Muscle of back (tissue), 3 donors: ENCODE measurements at regions not wholly inside any gene's neighbourhood (a gene's known extent, or its start where the extent isn't known, plus 50 kb on each side); places are given as distances from the start of the nearest gene placed in this dataset.
"Not testable (repeated sequence)": the region's sequence is repeated elsewhere in the genome, so short reads cannot be mapped to it uniquely, and the experiment has no call there.

Experiments used
- DNase-seq, 3 donors: peaks; one replicate each; pipeline versions ENCODE4 v3.0.0 to v3.0.0-alpha.2; 2013

DNA sequence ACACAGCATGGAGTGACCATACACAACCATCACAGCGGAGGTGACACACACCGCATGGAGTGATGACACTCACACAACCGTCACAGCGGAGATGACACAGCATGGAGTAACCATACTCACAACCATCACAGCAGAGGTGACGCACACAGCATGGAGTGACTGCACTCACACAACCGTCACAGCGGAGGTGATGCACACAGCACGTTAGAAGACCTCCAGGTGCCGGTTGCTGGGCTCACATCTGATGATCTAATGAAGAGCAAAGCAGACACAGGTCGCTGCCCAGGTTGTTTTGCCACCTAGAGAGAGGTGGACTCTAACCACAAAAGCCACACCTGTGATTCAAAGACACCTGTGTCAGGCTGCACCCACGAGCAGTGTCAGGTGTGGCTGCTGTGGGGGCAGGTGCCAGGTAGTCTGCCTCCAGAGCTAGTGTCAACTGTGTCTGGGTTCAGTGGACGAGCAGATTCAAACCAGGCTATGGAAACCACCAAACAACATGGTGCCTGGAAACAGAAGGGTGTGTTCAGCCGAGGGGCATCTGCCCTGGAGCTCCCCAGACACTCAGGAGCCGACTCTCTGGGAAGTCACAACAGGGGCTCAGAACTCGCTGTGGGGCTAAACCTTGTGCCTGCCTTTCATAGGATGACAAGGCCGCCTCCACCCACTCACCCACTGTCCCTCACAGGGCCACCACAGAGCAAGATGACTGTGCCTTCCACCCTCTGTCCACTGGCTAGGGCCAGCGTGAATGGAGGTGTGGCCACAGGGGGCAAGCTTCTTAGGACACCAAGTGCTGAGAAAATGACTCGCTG is 608.2 kb downstream of the TBC1D22A start:
- no peak for DNase-seq

DNA sequence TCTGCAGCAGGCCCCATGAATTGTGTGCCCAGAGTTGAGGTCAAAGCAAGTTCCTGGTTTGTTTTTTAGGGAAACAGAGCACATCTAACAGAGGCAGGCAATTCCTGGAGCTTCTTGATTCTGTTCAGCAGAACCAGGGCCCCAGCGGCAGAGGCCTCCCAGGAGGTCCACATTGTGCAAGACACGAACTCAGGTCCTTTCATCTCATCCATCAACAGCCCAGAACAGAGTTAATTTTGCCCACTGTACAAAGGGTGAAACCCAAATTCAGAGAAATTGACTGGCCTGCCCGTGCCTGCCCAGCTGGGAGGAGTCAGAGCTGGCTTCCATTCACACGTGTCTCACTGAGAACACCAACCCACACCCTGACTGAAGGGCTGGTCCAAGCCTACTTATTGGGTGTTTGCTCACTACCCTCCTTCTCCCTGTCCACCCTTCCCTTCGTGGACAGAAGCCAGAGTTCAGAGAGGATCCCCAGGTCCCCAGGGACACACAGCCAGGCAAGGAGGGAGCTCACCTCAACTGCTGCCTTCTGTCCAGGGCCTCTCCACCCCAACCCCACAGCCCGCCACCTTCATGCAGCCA is 607.1 kb downstream of the TBC1D22A start:
- no peak for DNase-seq

DNA sequence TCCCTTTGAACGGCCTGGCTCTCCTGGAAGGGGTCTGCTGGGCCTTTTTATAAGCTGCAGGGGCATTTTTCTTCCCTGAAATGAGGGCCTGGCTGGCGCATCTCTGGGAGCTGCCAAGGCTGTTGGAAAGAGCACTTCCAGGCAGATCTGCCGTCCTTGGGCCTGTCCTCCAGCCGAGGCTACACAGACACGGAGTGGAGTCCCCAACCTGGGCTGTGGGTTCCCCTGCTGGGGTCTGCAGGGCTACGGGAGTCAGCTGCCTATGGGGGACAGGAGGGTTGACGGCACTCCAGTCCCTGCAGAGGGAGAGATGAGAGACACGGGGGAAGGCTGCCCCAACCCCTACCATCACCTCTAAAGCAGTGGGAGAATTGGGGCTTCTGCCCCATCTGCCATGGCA is 606.6 kb downstream of the TBC1D22A start:
- no peak for DNase-seq

DNA sequence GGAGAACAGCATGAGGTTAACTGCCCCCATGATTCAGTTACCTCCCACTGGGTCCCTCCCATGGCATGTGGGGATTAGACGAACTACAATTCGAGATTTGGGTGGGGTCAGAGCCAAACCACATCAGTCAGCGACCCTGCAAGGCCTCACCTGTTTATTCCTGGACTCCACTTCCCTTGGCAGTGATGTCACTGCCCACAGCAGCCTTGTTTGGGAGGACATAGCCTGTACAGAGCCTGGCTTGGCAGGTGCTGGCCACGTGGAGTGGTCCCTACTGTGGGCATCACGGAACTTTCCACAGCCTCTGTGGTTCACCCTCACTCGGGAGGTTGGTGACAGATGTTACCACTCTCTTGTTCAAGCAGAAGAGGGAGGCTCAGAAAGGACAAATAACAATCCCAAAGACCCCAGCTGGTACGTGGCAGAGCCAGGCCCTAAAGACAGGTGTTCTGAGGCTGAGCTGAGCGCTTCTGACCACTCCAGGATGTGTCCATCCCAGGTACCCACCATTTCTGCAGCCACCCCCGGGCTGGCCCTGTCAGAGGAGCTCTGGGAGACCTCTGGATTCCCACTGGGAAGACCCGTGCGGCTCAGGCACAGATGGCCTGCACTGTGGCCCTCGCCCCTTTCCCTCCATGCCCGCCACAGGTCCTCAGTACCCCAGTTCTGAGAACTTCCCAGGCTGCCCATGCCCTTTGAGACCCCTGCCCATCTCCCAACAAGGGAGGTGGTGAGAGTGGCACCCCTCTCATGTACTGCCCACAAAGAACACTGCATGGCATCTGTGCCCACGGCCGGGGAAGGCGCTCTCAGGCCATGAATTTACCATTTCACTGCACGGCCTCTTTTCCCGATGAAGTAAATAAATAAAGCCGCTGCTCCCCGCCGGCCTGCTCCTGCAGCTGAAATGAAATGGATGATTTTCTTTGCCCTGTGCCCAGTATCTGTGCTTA is 605.8 kb downstream of the TBC1D22A start:
- no peak for DNase-seq

DNA sequence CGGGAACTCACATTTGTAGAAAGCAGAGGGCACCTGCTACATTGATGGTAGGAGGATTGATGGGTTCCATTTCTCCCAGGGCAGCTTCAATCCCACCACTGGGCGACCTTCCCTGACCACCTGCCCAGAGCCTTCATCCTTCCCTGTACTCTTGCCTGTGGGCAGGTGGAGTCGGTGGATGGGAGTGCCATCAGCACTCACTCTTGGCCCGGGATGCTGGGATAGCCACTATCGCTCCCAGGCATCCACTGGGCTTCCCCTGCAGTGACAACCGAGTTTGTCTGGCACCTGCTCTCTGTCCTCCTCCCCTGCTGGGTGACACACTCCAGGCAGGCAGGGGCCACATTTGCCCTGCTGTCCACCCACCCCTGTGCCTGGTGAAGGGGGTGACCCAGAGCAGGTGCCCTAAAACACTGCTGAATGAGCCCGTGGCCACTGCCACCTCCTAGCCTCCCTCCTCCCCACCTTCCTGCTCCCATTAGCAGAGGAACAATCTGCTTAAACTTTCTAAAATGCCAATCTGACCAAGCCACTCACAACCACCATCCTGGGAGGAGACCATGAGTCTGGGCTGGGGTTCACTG is 604.7 kb downstream of the TBC1D22A start:
- DNase-seq: no peak

DNA sequence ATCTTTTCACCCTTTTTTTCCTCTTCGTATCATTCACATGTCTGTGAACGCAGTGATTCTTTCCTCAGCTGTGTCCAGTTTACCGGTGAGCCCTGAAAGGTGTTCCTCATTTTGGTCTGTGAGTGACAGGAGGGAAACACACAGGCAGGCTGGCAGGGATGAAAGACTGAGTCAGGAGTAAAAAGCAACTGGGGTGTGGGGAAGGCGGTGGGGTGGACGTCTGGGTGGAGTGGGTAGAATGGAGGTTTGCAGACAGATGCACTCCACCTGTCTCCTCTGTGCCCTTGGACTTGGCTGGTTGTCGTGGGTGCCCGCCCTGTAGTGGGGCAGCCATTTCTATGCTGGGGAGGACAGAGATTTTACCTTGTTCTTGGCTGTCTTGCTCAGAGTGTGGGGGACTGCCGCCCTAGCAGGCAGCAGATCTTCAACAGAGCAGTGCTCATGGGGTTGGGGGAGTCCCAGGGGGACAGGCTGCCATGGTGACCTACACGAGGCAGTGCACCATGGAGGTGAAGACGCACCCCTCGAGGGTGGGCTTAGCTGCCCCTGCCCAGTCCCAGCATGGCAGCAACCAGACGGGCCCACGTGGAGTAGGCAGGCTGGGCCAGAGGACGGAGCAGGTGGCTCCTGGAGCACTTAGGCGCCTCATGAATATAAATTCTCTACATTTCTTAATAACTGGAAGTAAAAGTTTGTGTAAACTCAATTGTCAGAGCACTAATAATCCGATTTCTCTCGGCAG is 603.7 kb downstream of the TBC1D22A start:
- no peak for DNase-seq

DNA sequence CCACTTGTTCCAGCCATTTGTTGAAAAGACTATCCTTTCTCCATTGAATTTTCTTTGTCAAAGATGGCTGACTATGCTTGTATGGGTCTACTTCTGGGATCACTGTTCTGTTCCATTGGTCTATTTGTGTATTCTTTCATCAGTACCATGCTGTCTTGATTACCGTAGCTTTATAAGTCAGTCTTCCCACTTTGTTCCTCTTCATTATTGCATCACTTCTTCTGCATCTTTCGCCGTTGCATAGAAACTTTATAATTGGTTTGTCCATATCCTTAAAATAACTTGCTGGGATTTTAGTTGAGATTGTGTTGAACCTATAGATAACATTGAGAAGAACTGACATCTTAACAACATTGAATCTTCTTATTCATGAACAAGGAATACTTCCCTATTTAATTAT is 598.8 kb downstream of the TBC1D22A start:
- no peak for DNase-seq

DNA sequence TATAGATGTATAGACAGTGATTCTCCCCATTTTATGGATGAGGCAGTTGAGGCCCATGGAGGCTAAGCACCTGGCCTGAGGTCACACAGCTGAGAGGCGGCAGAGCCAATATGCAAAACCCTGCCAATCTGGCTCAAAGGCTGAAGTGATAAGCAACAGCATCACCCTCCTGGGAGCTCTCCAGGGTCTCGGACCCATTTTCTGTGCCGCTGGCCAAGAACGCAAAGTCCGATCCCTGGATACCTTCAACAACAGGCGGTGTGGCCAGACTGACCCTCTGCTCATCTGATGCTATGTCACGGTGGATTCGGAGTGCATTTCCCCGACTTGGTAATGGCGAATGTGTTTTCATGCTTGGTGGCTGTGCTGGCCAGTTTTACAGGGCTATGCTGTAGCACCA is 595.0 kb downstream of the TBC1D22A start:
- DNase-seq: no peak

DNA sequence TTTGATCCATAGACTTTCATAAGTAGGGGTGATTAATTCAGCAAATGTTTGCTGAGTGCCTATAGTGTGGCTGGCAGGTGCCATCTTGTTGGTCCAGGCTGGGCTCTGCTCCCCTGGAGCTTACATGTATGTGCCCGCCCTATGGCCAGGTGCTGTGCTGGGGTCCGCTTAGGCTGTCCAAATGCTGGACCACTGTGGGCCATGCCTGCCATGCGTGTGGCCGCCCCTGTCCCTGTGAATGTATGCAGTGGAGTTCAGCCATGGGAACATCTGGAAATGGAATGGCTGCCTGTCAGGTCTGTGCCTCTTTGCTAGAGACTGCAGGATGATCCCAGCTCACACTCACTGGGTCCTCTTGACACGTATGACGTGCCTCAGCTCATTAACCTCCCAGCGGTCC is 594.6 kb downstream of the TBC1D22A start:
- DNase-seq: no peak

DNA sequence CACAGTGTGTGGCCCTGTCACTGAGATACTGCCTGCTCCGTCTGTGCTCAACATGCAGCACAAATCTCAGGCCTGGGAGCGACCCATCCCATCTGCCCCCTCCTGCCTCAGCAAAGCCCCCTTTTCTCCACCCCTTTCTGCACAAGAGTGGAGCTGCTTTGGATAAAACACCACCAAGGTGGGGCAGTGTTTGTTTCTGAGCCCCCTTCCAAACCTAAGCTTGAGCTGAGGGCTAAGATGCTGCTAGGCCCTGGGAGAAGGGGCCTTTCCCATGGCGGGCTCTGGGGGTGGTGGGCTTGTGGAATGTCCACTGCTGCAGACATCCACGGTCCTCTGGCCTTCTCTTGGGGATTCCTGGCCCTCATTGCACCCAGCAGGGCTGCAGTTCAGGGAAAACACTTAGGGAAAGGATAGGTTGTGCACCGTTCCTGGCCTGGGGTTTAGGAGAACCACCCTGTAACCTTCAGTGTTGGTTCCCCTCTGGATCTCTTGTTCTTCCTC is 594.1 kb downstream of the TBC1D22A start:
- no peak for DNase-seq

DNA sequence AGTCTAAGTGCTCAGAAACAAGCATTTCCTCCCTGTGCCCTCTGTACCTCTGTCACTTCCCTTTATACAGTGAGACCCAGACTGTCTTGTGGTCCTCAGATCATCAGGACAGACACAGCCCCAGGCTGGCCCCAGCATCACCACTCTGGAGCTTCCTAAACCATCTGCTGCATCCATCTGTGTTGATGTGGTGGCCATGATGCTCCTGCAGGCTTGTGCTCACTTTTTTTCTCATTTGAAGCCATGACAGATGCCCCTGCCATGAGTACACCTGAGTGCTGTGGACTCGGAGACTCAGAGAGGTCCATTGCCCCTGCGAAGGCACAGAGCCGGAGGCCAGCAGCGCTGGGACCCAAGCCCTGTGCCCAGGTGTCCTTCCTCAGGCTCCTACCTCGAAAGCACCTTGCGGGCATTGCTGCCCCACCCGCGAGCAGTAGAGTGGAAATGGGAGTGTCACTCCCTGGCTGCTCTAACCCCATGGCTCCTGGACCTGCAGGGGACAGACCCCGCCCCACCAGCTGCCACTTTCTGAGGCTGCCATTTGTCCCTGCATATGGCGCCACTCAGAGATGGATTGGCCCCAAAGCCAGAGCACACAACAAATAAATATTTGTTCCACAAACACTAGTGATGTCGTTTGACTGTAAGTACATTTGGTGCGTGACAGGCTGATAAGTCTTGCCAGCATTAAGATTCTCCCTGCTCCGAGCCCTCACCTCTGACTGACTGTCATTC is 593.5 kb downstream of the TBC1D22A start:
- no peak for DNase-seq

DNA sequence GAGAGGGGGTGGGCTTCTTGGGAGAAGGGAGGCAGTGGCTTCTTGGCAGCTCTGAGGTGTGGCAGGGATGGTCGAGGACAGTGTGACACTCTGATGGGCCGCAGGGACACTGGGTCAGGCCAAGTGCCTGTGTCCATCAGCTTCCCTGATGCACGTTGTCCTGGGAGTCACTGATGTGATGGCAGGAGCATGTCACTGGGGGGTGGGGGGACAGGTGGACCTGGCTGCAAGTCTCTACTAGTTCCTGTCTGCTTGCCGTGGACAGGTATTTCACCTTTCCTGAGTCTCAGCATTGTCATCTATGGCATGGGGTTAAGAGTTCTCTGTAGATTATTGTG is 592.9 kb downstream of the TBC1D22A start:
- no peak for DNase-seq

DNA sequence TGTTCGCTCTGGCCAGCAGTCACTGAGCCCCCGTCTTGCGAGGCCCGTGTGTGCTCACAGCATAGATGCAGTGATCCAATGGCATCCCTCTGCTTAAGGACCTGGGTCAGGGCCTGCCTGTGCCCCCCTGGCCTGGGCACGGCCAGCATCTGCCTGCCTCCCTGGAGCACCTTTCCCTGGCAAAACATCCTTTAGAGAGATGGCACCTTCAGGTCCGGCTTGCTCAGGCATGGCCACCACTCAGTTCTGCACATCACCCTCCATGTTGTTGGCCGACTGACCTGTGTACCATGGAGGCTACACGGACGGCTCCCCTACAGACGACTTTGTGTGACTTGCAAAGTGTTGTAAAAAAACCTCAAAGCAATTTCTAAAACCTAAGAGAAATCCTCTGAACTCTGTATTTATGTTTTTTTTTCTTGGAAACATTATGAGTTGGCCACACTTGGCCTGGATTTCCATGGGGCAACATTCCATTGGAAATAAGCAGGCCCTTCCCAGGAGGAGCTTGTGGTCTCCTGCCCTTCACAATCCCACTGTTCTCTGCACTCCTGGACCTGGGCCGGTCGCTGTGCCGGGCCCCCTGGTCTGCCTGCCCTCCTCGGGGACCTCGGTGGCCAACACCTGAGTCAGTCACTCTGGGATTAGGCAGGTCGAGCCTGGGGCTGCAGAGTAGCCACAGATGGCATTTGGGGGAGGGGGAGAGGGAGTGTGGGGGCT is 592.4 kb downstream of the TBC1D22A start:
- DNase-seq: no peak

DNA sequence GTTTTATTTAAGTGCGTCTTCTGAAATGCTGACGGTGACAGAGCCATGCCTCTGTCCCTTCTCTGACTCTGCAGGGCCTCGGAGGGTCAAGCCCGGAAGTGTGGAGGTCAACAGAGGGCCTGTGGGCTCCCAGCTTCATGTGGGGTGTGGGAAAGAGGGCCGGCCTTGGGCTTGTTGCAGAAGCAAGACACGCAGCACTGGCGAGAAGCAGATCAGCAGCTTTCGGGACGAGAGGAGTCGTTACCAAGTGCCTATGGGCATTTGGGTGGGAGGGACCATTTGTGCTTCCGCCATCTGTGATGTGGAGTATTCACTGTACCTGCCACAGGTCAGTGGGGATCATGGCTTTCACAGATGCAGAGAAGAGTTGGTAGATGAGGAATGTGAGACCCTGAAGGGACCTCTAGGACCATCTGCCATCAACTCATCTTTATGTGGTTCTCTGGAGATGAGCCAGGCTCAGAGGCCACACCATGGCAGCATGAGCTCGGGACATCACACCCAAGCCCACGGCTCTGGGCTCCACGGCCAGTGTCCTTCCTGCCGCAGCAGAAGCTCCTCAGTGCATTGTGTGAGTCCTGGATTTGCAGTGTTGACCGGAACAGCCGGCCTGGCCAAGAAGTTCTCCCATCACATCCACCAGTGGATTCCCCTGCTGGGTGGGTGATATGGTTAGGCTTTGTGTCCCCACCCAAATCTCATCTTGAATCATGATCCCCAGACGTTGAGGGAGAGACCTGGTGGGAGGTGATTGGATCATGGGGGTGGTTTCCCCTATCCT is 590.7 kb downstream of the TBC1D22A start:
- no peak for DNase-seq

DNA sequence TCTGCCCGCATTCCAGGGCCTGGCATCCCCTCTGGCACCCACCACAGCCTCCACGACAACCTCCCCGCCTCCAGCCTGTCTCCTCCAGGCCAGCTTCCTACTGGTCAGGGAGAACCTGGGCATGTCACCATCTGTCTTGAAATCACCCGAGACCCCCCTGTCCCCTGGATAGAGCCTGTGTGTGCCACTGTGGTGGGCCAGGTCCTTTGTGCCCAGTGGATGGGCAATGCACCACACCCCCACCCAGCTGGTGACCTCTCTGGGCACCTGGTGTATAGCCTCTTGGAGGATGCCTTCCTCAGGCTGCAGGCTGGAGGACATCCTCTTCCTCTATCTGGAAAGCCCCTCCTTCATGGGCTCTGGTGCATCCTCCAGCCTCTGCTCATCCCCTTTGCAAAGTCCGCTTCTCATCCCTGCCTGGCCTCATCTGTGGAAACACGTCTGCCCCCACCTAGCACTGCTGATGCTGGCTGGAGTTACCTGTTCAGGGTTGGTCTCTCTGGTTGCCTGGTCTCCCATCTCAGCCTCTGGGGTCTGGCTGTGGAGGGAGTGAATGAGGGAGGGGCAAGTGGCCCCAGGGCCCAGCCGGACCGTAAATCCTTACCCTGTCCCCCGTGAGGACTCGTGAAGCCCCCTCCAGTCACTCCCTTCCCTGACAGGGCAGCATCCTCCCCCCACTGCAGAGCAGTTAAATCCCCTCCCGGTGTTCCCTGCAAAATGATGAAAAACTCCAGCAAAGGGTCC is 589.6 kb downstream of the TBC1D22A start:
- DNase-seq: no peak

DNA sequence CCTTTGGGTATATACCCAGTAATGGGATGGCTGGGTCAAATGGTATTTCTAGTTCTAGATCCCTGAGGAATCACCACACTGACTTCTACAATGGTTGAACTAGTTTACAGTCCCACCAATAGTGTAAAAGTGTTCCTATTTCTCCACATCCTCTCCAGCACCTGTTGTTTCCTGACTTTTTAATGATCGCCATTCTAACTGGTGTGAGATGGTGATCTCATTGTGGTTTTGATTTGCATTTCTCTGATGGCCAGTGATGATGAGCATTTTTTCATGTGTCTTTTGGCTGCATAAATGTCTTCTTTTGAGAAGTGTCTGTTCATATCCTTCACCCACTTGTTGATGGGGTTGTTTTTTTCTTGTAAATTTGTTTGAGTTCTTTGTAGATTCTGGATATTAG is 583.8 kb downstream of the TBC1D22A start:
- DNase-seq: not testable (repeated sequence)

DNA sequence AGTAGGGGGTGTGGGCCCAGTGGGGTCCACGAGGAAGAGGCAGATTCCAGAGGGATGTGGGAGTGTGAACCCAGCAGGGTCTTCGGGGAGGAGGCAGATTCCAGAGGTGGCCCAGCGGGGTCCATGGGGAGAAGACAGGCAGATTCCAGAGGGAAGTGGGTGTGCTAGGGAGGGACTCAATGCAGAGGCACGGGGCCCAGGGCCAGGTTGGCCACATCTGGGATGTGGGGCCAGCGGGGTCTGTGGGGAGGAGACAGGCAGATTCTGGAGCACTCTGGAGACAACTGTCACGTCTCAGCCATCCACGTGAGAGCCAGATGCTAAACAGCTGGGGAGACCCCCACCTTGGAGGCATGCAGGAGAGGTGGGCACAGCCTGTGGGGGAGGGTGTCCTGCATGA is 582.6 kb downstream of the TBC1D22A start:
- DNase-seq: no peak

DNA sequence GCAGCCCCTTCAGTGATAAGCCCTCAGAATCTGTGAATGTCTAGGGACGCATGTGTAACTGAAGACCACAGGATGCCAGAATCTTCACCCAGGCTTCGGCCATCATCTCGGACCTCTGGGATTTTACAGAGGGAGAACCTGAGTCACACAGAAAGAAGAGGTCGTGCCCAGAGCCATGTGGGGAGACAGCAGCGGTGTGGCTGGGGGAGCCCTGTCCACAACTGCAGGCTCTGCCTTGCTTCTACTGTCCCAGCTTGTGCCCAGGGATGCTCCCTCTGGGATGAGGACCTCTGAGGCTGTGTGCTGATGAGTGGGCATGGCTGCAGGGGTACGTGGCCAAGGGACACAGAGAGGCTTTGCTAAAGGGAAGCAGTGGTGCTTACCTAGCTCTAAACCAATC is 582.0 kb downstream of the TBC1D22A start:
- no peak for DNase-seq
